WTC11 (cell line): ENCODE measurements at regions not wholly inside any gene's neighbourhood (a gene's known extent, or its start where the extent isn't known, plus 50 kb on each side); places are given as distances from the start of the nearest gene placed in this dataset.

Source experiments
- ATAC-seq: fragments of 200-7000 bp; cut with Tn5 transposase; 2 replicates; pipeline ENCODE4 v1.10.0; 2021; ENCODE audit warnings: mild to moderate bottlenecking, moderate library complexity
- CTCF ChIA-PET: fragments of 300-600 bp; sonication (Branson Sonifier 250); formaldehyde crosslinking; loops from one replicate; lab custom pipeline; 2021; ENCODE audit warnings: antibody characterized with exemption; lab: Charles Lee
- POLR2A ChIA-PET: fragments of 350-600 bp; sonication (Branson Sonifier 250); formaldehyde crosslinking; loops from one replicate; lab custom pipeline; 2021; ENCODE audit warnings: antibody characterized with exemption; lab: Charles Lee
- DNase-seq: peaks from one replicate; pipeline ENCODE4 v3.0.0; 2021; ENCODE audit warnings: low spot score
- H3K27ac Mint-ChIP-seq: 2 replicates; pipeline ENCODE4 v1.8.0; 2021; ENCODE audit warnings: mixed read lengths
- H3K27me3 Mint-ChIP-seq: 2 replicates; pipeline ENCODE4 v1.8.0; 2021; ENCODE audit warnings: low read depth, mild to moderate bottlenecking, moderate library complexity, mixed read lengths
- H3K36me3 Mint-ChIP-seq: 2 replicates; pipeline ENCODE4 v1.8.0; 2021; ENCODE audit warnings: mixed read lengths
- H3K4me1 Mint-ChIP-seq: 2 replicates; pipeline ENCODE4 v1.8.0; 2022; ENCODE audit warnings: mixed read lengths
- H3K4me3 Mint-ChIP-seq: 2 replicates; pipeline ENCODE4 v1.8.0; 2021; ENCODE audit warnings: mild to moderate bottlenecking, moderate library complexity, mixed read lengths
- H3K9me3 Mint-ChIP-seq: 2 replicates; pipeline ENCODE4 v1.8.0; 2021; ENCODE audit warnings: mixed read lengths
- ERG ChIP-seq: fragments of 250-450 bp; sonication (Bioruptor Pico); IDR thresholded peaks from 2 replicates; pipeline ENCODE4 v1.8.0; 2021; ENCODE audit warnings: mild to moderate bottlenecking
- ETV6 ChIP-seq: sonication (generic); formaldehyde crosslinking; IDR thresholded peaks from 2 replicates; pipeline ENCODE4 v1.8.1; 2022; ENCODE audit warnings: mild to moderate bottlenecking, missing genetic modification reagents
- GABPB1 ChIP-seq: sonication (generic); formaldehyde crosslinking; IDR thresholded peaks from 2 replicates; pipeline ENCODE4 v1.8.1; 2023; ENCODE audit warnings: mild to moderate bottlenecking, missing genetic modification reagents
- JAZF1 ChIP-seq: fragments of 250-450 bp; sonication (Bioruptor Pico); IDR thresholded peaks from 2 replicates; pipeline ENCODE4 v1.9.0; 2021; ENCODE audit warnings: moderate library complexity, mild to moderate bottlenecking, inconsistent platforms
- MYBL2 ChIP-seq: sonication (generic); formaldehyde crosslinking; IDR thresholded peaks from 2 replicates; pipeline ENCODE4 v1.8.1; 2023; ENCODE audit warnings: mild to moderate bottlenecking, moderate library complexity, missing genetic modification reagents
- NR2C2 ChIP-seq: sonication (generic); formaldehyde crosslinking; IDR thresholded peaks from 2 replicates; pipeline ENCODE4 v1.8.0; 2022; ENCODE audit warnings: mild to moderate bottlenecking, missing genetic modification reagents
- NR3C1 ChIP-seq: sonication (generic); formaldehyde crosslinking; conservative IDR thresholded peaks from 2 replicates; pipeline ENCODE4 v1.8.1; 2023; ENCODE audit warnings: low read depth, mild to moderate bottlenecking, missing genetic modification reagents
- OVOL2 ChIP-seq: fragments of 250-450 bp; sonication (Bioruptor Pico); IDR thresholded peaks from 2 replicates; pipeline ENCODE4 v1.9.0; 2021; ENCODE audit warnings: mild to moderate bottlenecking, borderline replicate concordance
- PREB ChIP-seq: sonication (generic); formaldehyde crosslinking; IDR thresholded peaks from 2 replicates; pipeline ENCODE4 v1.8.1; 2022; ENCODE audit warnings: mild to moderate bottlenecking, missing genetic modification reagents, moderate library complexity, borderline replicate concordance
- RORB ChIP-seq: fragments of 250-450 bp; sonication (Bioruptor Pico); IDR thresholded peaks from 2 replicates; pipeline ENCODE4 v1.9.0; 2021; ENCODE audit warnings: mild to moderate bottlenecking
- SMAD4 ChIP-seq: sonication (generic); formaldehyde crosslinking; IDR thresholded peaks from 2 replicates; pipeline ENCODE4 v1.8.0; 2022; ENCODE audit warnings: mild to moderate bottlenecking, missing genetic modification reagents
- SP1 ChIP-seq: sonication (generic); formaldehyde crosslinking; conservative IDR thresholded peaks from 2 replicates; pipeline ENCODE4 v1.8.1; 2022; ENCODE audit warnings: missing genetic modification reagents
- ZNF138 ChIP-seq: sonication (generic); formaldehyde crosslinking; conservative IDR thresholded peaks from 2 replicates; pipeline ENCODE4 v1.8.1; 2022; ENCODE audit warnings: mild to moderate bottlenecking, moderate library complexity, missing genetic modification reagents
- ZNF671 ChIP-seq: fragments of 250-450 bp; sonication (Bioruptor Pico); IDR thresholded peaks from 2 replicates; pipeline ENCODE4 v1.8.0; 2021; ENCODE audit warnings: mild to moderate bottlenecking
- TF ChIP-seq, protein P1 (sequence below): fragments of 250-450 bp; sonication (Bioruptor Pico); IDR thresholded peaks from 2 replicates; pipeline ENCODE4 v1.9.0; 2021; ENCODE audit warnings: mild to moderate bottlenecking
- TF ChIP-seq, protein P2 (sequence below): fragments of 250-450 bp; sonication (Bioruptor Pico); IDR thresholded peaks from 2 replicates; pipeline ENCODE4 v2.1.2; 2022; ENCODE audit warnings: mild to moderate bottlenecking, moderate library complexity
- TF ChIP-seq, protein P3 (sequence below): sonication (generic); formaldehyde crosslinking; conservative IDR thresholded peaks from 2 replicates; pipeline ENCODE4 v1.8.1; 2022; ENCODE audit warnings: mild to moderate bottlenecking, missing genetic modification reagents
- TF ChIP-seq, protein P4 (sequence below): sonication (generic); formaldehyde crosslinking; IDR thresholded peaks from 2 replicates; pipeline ENCODE4 v1.8.0; 2022; ENCODE audit warnings: mild to moderate bottlenecking, missing genetic modification reagents
- TF ChIP-seq, protein P5 (sequence below): sonication (generic); formaldehyde crosslinking; IDR thresholded peaks from 2 replicates; pipeline ENCODE4 v1.8.1; 2023; ENCODE audit warnings: mild to moderate bottlenecking, missing genetic modification reagents, moderate library complexity
- TF ChIP-seq, protein P6 (sequence below): sonication (generic); formaldehyde crosslinking; IDR thresholded peaks from 2 replicates; pipeline ENCODE4 v1.8.1; 2022; ENCODE audit warnings: missing genetic modification reagents, borderline replicate concordance

DNA sequence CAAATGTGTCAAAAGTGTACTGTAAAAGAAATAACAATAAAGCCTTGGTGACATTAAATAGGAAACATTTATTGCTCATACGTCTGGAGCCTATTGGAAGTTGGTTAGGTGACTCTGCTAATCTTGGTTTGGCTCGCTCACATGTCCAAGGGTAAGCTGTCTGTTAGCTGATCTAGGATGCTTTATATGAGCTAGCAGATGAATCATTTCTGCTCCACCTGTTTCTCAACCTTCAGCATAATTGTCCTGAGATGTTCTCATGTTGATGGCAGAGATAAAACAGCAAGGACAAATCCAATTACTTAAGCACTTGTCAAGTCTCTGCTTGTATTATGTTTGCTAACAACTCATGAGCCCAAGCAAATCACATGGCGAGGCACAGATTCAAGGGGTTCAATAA lies 56.0 kb upstream of the CD53 start:
- TF ChIP-seq ETV6 = no peak
- no peak for TF ChIP-seq GABPB1 (CRISPR knock-in tag)
- TF ChIP-seq SP1 (CRISPR knock-in tag) = no peak
- TF ChIP-seq ZNF671 = no peak
- TF ChIP-seq SMAD4 (CRISPR knock-in tag) = no peak
- TF ChIP-seq RORB (CRISPR knock-in tag) = no peak
- no peak for TF ChIP-seq MYBL2
- TF ChIP-seq, protein P1, sequence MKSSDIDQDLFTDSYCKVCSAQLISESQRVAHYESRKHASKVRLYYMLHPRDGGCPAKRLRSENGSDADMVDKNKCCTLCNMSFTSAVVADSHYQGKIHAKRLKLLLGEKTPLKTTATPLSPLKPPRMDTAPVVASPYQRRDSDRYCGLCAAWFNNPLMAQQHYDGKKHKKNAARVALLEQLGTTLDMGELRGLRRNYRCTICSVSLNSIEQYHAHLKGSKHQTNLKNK (CRISPR knock-in tag) = no peak
- no peak for TF ChIP-seq JAZF1 (CRISPR knock-in tag)
- ATAC-seq (no peak), DNase-seq (no peak)

DNA sequence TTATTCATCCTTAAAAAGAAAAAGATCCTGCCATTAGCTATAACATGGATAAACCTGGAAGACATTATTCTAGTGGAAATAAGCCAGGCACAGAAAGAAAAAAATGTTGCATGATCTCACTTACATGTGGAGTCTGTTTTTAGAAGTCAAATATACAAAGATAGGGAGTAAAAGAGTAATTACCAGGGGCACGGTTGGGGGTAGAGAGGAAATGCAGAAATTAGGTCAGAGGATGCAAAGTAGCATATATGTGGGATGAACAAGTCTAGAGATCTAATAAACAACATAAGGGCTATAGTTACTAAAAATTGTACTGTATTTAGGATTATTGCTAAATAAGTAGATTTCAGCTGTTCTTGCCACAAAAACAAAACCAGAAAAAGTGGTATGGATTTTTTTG lies 61.4 kb upstream of the CD53 start:
- Mint-ChIP-seq H3K4me3 (no peak overlapping the region), H3K9me3 (peaks cover 8% of the 10 kb centered on the region), H3K4me1 (no peaks in the 10 kb centered on the region), H3K36me3 (no peaks in the 10 kb centered on the region), H3K27me3 (peaks cover 32% of the 10 kb centered on the region), H3K27ac (no peak overlapping the region)
- ATAC-seq (no peak), DNase-seq (no peak)
- POLR2A ChIA-PET = no interaction called here
- CTCF ChIA-PET = interaction anchor here (1.6 kb wide), 1 partner anchor 28 kb away, joined by 4 read pairs; no protein-coding TSS in a partner anchor
- no peak for TF ChIP-seq NR2C2 (CRISPR knock-in tag)
- TF ChIP-seq PREB = no peak
- no peak for TF ChIP-seq NR3C1 (CRISPR knock-in tag)
- TF ChIP-seq ZNF138 = no peak
- no peak for TF ChIP-seq MYBL2
- no peak for TF ChIP-seq ERG (CRISPR knock-in tag)
- TF ChIP-seq JAZF1 (CRISPR knock-in tag) = no peak
- TF ChIP-seq, protein P2, sequence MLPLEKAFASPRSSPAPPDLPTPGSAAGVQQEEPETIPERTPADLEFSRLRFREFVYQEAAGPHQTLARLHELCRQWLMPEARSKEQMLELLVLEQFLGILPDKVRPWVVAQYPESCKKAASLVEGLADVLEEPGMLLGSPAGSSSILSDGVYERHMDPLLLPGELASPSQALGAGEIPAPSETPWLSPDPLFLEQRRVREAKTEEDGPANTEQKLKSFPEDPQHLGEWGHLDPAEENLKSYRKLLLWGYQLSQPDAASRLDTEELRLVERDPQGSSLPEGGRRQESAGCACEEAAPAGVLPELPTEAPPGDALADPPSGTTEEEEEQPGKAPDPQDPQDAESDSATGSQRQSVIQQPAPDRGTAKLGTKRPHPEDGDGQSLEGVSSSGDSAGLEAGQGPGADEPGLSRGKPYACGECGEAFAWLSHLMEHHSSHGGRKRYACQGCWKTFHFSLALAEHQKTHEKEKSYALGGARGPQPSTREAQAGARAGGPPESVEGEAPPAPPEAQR (CRISPR knock-in tag) = no peak
- TF ChIP-seq OVOL2 (CRISPR knock-in tag) = no peak
- TF ChIP-seq, protein P3, sequence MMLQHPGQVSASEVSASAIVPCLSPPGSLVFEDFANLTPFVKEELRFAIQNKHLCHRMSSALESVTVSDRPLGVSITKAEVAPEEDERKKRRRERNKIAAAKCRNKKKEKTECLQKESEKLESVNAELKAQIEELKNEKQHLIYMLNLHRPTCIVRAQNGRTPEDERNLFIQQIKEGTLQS (CRISPR knock-in tag) = no peak

More for the DNA sequence above, 56.0 kb upstream of the CD53 start:
- peaks cover 5% of the 10 kb centered on the region for H3K9me3 Mint-ChIP-seq
- no peaks in the 10 kb centered on the region for H3K4me1 Mint-ChIP-seq
- ChIA-PET CTCF (interaction anchor here (0.8 kb wide), 1 partner anchor 13 kb away, joined by 5 read pairs; no protein-coding TSS in a partner anchor), POLR2A (no interaction called here)
- H3K36me3 Mint-ChIP-seq = no peaks in the 10 kb centered on the region
- H3K4me3 Mint-ChIP-seq = no peak overlapping the region
- H3K27ac Mint-ChIP-seq = no peak overlapping the region
- peaks cover 44% of the 10 kb centered on the region for H3K27me3 Mint-ChIP-seq

DNA sequence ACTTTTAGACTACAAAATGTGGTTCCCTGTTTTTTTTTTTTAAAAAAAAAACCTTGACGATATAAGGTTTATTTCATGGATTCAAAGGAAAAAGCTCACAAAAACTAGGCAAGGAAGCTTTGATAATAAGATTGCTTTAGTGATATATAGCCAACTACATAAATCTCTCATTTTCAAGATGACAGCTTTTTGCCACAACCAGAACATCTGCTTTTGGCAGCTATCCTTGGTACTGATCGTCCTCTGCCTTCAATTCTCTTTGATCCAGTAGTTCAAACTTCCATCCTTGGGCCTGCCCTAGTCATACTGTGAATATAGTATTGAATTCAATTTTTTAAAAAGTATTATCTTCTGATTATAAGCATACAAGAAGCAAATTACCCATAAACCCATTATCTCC lies 72.9 kb upstream of the CD53 start:
- Mint-ChIP-seq H3K27ac (no peak overlapping the region), H3K27me3 (peaks cover 15% of the 10 kb centered on the region), H3K4me3 (no peak overlapping the region), H3K36me3 (no peaks in the 10 kb centered on the region), H3K9me3 (peaks cover 4% of the 10 kb centered on the region), H3K4me1 (no peaks in the 10 kb centered on the region)
- TF ChIP-seq, protein P4, sequence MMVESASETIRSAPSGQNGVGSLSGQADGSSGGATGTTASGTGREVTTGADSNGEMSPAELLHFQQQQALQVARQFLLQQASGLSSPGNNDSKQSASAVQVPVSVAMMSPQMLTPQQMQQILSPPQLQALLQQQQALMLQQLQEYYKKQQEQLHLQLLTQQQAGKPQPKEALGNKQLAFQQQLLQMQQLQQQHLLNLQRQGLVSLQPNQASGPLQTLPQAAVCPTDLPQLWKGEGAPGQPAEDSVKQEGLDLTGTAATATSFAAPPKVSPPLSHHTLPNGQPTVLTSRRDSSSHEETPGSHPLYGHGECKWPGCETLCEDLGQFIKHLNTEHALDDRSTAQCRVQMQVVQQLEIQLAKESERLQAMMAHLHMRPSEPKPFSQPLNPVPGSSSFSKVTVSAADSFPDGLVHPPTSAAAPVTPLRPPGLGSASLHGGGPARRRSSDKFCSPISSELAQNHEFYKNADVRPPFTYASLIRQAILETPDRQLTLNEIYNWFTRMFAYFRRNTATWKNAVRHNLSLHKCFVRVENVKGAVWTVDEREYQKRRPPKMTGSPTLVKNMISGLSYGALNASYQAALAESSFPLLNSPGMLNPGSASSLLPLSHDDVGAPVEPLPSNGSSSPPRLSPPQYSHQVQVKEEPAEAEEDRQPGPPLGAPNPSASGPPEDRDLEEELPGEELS (CRISPR knock-in tag) = no peak
- no peak for TF ChIP-seq ZNF671
- TF ChIP-seq, protein P5, sequence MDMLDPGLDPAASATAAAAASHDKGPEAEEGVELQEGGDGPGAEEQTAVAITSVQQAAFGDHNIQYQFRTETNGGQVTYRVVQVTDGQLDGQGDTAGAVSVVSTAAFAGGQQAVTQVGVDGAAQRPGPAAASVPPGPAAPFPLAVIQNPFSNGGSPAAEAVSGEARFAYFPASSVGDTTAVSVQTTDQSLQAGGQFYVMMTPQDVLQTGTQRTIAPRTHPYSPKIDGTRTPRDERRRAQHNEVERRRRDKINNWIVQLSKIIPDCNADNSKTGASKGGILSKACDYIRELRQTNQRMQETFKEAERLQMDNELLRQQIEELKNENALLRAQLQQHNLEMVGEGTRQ (CRISPR knock-in tag) = no peak
- TF ChIP-seq, protein P6, sequence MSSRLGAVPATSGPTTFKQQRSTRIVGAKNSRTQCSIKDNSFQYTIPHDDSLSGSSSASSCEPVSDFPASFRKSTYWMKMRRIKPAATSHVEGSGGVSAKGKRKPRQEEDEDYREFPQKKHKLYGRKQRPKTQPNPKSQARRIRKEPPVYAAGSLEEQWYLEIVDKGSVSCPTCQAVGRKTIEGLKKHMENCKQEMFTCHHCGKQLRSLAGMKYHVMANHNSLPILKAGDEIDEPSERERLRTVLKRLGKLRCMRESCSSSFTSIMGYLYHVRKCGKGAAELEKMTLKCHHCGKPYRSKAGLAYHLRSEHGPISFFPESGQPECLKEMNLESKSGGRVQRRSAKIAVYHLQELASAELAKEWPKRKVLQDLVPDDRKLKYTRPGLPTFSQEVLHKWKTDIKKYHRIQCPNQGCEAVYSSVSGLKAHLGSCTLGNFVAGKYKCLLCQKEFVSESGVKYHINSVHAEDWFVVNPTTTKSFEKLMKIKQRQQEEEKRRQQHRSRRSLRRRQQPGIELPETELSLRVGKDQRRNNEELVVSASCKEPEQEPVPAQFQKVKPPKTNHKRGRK (CRISPR knock-in tag) = no peak
- DNase-seq (no peak), ATAC-seq (no peak)
- CTCF ChIA-PET = interaction anchor here (2.1 kb wide), 1 partner anchor 30 kb away, joined by 7 read pairs; no protein-coding TSS in a partner anchor
- POLR2A ChIA-PET = no interaction called here
